ENCODE measurements at regions not wholly inside any gene's neighbourhood (a gene's known extent, or its start where the extent isn't known, plus 50 kb on each side); places are given as distances from the start of the nearest gene placed in this dataset.
"Not testable (repeated sequence)": the region's sequence is repeated elsewhere in the genome, so short reads cannot be mapped to it uniquely, and the experiment has no call there.

- no peak for DNase-seq
These were observed 141.6 kb downstream of the KCNJ12 start for GRCh38 chr17:21517538-21518293.

DNA sequence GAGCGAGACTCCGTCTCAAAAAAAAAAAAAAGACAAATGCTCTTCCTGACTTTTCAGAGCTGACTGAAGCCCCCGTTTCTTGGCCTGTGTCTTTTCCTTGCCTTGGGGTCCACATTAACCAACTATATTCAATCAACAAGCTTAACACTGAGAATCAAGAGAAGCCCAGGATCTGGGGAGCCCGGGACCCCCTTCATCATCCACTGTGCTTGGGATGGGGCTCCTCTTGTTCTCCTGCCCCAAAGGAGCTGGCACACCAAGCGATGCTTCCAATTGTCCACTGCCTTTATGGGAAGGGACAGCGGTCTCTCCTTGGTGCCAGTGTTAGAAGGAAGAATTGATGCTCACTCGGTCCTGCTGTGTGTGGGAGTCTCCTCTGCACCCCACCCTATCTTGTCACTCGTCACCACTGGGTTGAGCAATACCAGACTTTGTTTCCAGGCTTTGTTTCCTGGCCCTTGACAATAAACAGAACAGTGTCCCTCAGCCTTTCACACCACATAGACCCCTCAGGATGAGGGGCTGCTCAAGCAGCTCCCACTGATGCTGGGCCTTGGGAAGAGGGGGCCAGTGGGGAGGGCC lies 146.7 kb downstream of the KCNJ12 start:
- no peak for DNase-seq

GRCh38 chr17:21523497-21524210 lies 147.5 kb downstream of the KCNJ12 start:
- DNase-seq = no peak

DNA sequence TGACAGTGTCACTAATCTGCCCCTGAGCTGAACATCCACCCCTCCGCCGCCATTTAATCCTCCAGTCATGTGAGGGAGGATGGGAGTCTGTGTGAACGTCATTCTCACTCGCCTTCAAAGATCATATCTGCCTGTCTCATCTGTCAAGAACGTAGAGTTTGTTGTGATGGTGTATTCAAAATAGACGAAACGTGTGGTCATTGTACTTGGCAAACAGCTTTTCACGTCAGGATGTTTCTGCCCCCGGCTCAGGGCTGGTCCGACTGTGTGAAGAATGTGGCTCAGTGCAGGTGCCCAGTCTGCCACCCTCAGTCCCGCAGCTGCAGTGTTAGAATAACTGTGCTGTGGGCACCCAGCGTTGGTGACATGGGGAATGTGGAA lies 148.0 kb downstream of the KCNJ12 start:
- DNase-seq = no peak

- no peak for DNase-seq
These were observed 149.4 kb downstream of the KCNJ12 start for GRCh38 chr17:21525464-21526130.

DNA sequence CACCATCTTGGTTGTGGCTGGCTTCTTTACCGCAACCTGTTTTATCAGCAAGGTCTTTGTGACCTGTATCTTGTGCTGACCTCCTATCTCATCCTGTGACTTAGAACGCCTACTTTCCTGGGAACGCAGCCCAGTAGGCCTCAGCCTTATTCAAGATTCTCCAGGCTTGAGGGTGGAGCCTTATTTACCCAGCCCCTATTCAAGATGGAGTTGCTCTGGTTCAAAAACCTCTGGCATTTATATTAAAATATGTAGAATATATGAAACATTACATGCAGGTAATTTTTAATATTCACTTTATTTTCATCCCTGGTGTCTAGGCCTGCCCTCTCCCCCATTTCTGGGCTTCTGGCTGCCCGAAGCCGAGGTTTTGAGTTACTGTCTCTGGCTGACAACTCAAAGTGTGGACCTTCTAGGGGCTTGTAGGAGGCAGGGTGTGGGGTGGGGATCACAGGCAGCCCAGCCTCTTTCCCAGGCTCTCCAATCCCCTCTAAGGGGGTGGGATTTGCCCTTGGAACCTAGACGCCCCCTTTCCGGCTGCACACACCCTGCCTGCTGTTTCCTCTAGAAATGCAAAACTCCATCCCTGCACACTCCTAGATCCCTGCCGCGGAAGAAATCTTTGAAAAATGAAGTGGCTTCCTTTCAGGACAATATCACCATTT lies 152.0 kb downstream of the KCNJ12 start:
- DNase-seq = no peak

DNA sequence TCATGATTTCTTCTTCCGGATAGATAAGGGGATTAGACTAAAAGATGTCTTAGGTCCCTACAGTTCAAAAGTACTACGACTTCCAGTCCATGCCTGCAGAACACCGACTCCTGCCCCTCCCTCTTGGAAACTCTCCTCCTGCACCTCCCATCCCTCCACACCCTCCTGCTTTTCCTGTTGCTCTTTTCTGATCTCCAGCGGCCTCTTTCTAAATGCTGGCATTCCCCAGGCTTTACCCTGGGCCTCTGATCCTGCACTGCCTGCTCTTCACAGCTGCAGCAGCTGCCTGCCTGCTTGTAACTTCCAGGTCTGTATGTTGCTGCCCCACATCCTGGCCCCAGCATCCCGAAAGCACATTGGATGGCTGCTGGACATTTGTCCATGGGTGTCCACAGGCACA lies 154.2 kb downstream of the KCNJ12 start:
- DNase-seq = no peak

GRCh38 chr17:21530841-21531240 lies 154.7 kb downstream of the KCNJ12 start:
- DNase-seq = no peak

GRCh38 chr17:21532763-21533385 lies 156.7 kb downstream of the KCNJ12 start:
- no peak for DNase-seq

- DNase-seq = no peak
These were observed 156.5 kb upstream of the KCNJ18 start for GRCh38 chr17:21535686-21536375.

DNA sequence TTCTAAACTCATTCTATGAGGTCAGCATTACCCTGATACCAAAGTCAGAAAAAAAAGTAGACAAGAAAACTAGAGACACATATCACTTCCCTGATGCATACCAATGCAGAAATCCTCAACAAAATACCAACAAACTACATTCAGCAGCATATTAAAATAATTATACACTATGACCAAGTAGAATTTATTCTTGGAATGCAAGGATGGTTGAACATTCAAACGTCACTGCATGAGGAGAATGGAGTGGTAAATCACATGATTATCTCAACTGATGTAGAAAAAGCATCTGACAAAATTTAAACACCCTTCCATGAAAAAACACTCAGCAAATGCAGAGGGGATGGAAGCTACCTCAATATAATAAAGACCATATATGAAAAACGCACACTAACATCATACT lies 155.0 kb upstream of the KCNJ18 start:
- DNase-seq = no peak

DNA sequence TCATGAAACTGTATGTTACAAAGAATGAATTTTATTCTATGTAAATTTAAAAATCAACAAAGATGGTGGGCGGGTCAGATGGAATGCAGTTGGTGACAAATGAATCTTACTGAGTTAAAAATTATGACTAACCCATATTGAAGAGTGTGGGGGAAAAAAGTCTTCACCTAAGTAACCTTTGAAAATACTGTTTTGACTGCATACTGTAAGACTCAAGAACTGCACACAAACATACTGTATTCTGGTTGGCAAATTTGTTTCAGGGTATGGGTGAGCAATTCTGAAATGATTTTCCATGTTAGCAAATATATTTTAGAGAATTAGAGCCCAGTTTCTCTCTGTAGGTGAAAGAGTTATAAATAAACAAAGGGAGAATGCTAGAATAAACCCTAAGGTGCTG lies 153.7 kb upstream of the KCNJ18 start:
- no peak for DNase-seq

GRCh38 chr17:21539146-21539545 lies 153.2 kb upstream of the KCNJ18 start:
- DNase-seq = no peak

- no peak for DNase-seq
These were observed 151.8 kb upstream of the KCNJ18 start for GRCh38 chr17:21540502-21540901.

GRCh38 chr17:21542070-21542469 lies 150.3 kb upstream of the KCNJ18 start:
- DNase-seq = no peak

DNA sequence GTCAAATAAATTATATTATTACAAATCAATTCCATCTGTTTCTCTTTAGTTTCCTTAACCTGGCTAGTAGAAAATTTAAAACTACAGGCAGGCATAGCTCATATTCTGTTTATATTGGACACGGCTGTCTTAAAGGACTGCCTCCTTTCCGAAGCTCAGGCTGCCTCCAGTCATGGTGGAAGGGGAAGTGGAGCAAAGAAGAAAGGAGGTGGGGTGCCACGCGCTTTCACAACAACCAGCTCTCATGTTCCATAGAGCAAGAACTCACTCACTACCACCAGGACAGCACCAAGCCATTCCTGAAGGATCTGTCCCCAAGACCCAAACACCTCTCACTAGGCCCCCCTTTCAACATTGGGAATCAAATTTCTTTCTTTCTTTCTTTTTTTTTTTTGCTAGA lies 149.3 kb upstream of the KCNJ18 start:
- no peak for DNase-seq

- DNase-seq = no peak
These were observed 147.3 kb upstream of the KCNJ18 start for GRCh38 chr17:21545064-21545463.

DNA sequence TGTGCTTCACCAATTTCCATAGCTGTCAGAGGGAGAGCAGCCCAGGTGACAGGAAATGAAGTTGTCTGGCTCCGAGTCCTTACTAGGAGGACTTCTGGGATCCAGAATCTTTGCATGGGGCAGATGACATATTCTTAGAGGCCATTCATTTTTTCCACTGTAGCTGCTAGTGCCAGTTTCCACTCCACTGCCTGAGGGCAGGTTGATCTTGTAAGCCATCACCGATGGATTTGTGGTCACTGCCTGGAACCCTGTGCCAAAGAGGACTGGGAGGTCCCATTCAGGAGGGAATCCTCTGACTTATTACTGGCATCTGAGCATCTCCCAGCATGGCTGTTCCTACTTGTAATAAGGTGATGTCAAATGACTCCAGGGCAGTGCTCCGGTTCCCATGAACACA lies 144.1 kb upstream of the KCNJ18 start:
- DNase-seq = no peak

DNA sequence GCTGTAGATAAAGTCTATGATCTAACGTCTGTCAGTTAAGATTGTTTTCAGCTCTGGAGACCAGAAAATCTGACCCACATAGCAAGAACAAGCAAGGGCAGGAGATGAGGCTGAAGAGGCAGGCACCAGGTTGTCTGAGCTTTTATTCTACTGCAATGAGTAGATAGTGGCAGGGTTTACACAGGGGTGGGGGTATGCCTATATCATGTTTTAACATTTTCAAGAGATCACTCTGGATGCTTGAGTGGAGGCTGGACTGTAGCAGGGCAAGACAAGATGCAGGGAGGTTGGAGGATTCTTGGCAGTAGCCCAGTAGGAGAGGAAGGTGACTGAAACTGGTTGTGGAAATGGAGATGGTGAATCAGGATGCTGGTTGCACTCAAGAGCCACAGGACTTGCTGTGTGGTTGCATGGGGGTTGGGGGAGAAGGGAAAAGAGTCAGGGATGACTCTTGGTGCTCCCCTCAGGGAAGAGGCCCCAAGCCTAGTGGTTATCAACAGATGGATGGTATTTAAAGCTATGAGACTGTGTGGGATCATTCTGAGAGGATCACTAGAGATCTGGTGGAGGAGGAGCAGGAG lies 143.1 kb upstream of the KCNJ18 start:
- no peak for DNase-seq

- not testable (repeated sequence) for DNase-seq
These were observed 142.3 kb upstream of the KCNJ18 start for GRCh38 chr17:21550031-21550430.

- DNase-seq = no peak
These were observed 141.0 kb upstream of the KCNJ18 start for GRCh38 chr17:21551081-21551881.

Data from NK-92 treated with Interleukin-12 subunit alpha and Interleukin-12 subunit beta, amount 100 ng/mL, for 24 hours (cell line).